ENCODE measurements at regions not wholly inside any gene's neighbourhood (a gene's known extent, or its start where the extent isn't known, plus 50 kb on each side); places are given as distances from the start of the nearest gene placed in this dataset.

DNA sequence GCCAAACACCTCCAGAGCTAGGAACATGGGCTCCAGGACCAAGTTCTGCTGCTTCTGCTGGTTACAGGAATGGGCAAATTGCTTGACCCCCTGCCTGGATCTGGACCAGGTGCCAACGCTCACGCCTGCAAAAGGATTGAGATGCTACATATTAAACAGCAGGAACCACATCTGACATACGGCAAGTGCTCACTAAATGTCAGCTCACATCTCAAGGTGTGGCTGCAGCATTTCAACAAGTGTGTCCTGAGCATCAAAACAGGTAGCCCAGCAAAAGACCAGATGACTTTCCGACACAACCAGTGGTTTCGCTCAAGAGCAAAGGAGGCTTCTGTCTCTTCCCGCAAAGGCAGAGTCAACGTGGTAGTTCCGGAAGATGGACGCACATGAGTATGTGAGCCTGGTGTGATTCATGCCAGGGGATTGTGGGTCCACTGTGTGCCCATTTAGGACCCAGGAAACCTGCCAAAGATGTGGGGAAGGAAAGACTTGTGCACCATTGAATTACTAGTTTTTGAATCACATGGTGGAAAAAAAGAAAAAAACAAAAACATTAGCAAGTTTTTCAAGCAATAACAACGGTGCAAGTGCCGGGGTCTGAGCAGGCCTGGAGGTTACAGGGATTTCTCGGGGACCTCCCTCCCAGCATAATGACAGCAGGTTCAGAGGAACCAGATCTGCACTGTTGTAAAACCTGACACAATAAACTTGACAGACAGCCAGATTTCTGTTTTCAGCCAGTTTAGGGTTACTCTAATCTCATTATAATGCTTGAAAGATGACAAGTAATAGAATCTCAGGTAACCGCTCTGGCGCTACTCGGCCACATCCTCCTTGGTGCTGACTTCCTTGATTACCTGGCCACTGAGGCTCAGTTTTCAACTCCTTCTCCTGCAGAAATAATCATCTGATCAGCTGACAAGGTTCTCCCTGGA is 77.9 kb downstream of the SOX1 start:
- H3K4me2 ChIP-seq (ENCODE audit: insufficient read depth in 1 of 2, low read depth in 2 of 2, low read length in 2 of 2) = no peak overlapping the region

More for the DNA sequence above, 77.9 kb downstream of the SOX1 start:
- H3K4me1 ChIP-seq (replicated peaks in 1 of 4; ENCODE audit: control insufficient read depth in 3 of 4, insufficient read depth in 4 of 4, low read length in 3 of 4) = no peaks in the 10 kb centered on the region
- no peaks in the 10 kb centered on the region for H3K23me2 ChIP-seq (ENCODE audit: low read depth, low read length)
- no peak overlapping the region for H3K14ac ChIP-seq (ENCODE audit: insufficient read length)
- no peak overlapping the region for H2BK15ac ChIP-seq (ENCODE audit: low read length)
- H3K79me2 ChIP-seq (ENCODE audit: control insufficient read depth in 1 of 2, insufficient read depth in 2 of 2, low read length in 2 of 2) = no peaks in the 10 kb centered on the region
- H2BK5ac ChIP-seq (ENCODE audit: low read depth, low read length) = no peak overlapping the region
- H3K23ac ChIP-seq (ENCODE audit: insufficient read length) = no peak overlapping the region
- no peaks in the 10 kb centered on the region for H3K9me3 ChIP-seq (ENCODE audit: insufficient read depth in 2 of 2, low read depth in 1 of 2, low read length in 1 of 2)
- no peak overlapping the region for H4K5ac ChIP-seq (ENCODE audit: insufficient read length, low read depth, low read length)
- H3K4me3 ChIP-seq (ENCODE audit: extremely low read depth in 1 of 4, insufficient read depth in 2 of 4, low read depth in 3 of 4, low read length in 4 of 4) = no peak overlapping the region
- no peak overlapping the region for H2BK20ac ChIP-seq (ENCODE audit: low read length)
- H3K36me3 ChIP-seq (ENCODE audit: control insufficient read depth in 2 of 4, insufficient read depth in 4 of 4, low read length in 3 of 4) = no peaks in the 10 kb centered on the region
- DNase-seq (ENCODE audit: low read depth in 1 of 2, low spot score in 2 of 2) (no peak), FAIRE-seq (no peak)
- POLR2A ChIA-PET (ENCODE audit: partially characterized antibody) = no interaction called here
- no peak overlapping the region for H4K8ac ChIP-seq (ENCODE audit: extremely low read depth, insufficient read depth, low read length)
- H3K56ac ChIP-seq (replicated peaks; ENCODE audit: insufficient read length, low read depth, low read length) = no peak overlapping the region
- no peaks in the 10 kb centered on the region for H4K20me1 ChIP-seq (replicated peaks in 1 of 2; ENCODE audit: control insufficient read depth in 1 of 2, insufficient read depth in 2 of 2, low read length in 2 of 2)
- H3K79me1 ChIP-seq (ENCODE audit: low read depth, low read length) = no peaks in the 10 kb centered on the region
- H3K27ac ChIP-seq (ENCODE audit: low read depth, low read length) = no peak overlapping the region
- H2BK120ac ChIP-seq (replicated peaks; ENCODE audit: low read depth, low read length) = no peak overlapping the region
- no peak overlapping the region for H3K9ac ChIP-seq (replicated peaks in 1 of 4; ENCODE audit: extremely low read depth in 1 of 4, low read depth in 3 of 4, low read length in 3 of 4)
- TF ChIP-seq CHD2 (IDR thresholded peaks at IDR 0.05; ENCODE audit: low read length) (no peak), EZH2 (IDR thresholded peaks at IDR 0.05; ENCODE audit: low read depth, low read length, severe bottlenecking) (no peak), SIX5 (IDR thresholded peaks at IDR 0.05; ENCODE audit: low read depth, low read length) (no peak), PHF8 (conservative IDR thresholded peaks at IDR 0.05; ENCODE audit: low read depth, low read length) (no peak), EGR1 (IDR thresholded peaks at IDR 0.05; ENCODE audit: borderline replicate concordance, low read depth, low read length) (no peak), HDAC2 (IDR thresholded peaks at IDR 0.05; ENCODE audit: borderline replicate concordance in 1 of 2, low read depth in 2 of 2, low read length in 2 of 2) (no peak), ZNF274 (IDR thresholded peaks at IDR 0.05; ENCODE audit: borderline replicate concordance, extremely low read depth, low read length) (no peak)
- TF ChIP-seq, protein P1, sequence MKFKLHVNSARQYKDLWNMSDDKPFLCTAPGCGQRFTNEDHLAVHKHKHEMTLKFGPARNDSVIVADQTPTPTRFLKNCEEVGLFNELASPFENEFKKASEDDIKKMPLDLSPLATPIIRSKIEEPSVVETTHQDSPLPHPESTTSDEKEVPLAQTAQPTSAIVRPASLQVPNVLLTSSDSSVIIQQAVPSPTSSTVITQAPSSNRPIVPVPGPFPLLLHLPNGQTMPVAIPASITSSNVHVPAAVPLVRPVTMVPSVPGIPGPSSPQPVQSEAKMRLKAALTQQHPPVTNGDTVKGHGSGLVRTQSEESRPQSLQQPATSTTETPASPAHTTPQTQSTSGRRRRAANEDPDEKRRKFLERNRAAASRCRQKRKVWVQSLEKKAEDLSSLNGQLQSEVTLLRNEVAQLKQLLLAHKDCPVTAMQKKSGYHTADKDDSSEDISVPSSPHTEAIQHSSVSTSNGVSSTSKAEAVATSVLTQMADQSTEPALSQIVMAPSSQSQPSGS (IDR thresholded peaks at IDR 0.05; ENCODE audit: low read length) = no peak
- TF ChIP-seq, protein P2, sequence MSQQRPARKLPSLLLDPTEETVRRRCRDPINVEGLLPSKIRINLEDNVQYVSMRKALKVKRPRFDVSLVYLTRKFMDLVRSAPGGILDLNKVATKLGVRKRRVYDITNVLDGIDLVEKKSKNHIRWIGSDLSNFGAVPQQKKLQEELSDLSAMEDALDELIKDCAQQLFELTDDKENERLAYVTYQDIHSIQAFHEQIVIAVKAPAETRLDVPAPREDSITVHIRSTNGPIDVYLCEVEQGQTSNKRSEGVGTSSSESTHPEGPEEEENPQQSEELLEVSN (IDR thresholded peaks at IDR 0.05) = no peak
- H4K91ac ChIP-seq (replicated peaks; ENCODE audit: insufficient read length, low read length) = no peak overlapping the region
- H3K27me3 ChIP-seq (replicated peaks in 1 of 4; ENCODE audit: control insufficient read depth in 3 of 4, extremely low read depth in 1 of 4, insufficient read depth in 3 of 4, low read length in 3 of 4) = no peaks in the 10 kb centered on the region
- H3K18ac ChIP-seq (ENCODE audit: extremely low read depth, low read length) = no peak overlapping the region
- H2BK12ac ChIP-seq (ENCODE audit: low read depth, low read length) = no peak overlapping the region
- H3K4ac ChIP-seq (replicated peaks; ENCODE audit: insufficient read length, low read depth, low read length) = no peak overlapping the region
- no peak overlapping the region for H2AFZ ChIP-seq (ENCODE audit: low read length)
- no peak overlapping the region for H2AK5ac ChIP-seq (ENCODE audit: low read depth, low read length)
- CTCF ChIA-PET (ENCODE audit: partially characterized antibody) = no interaction called here
- 86% methylated on average over 15 of the region's 15 CpGs; no CpG with 5 or more reads in 1 of the 2 experiments for WGBS, 2 experiments (ENCODE audit: extremely low coverage in 1 of 2, insufficient coverage in 1 of 2, insufficient read length in 1 of 2, insufficient replicate concordance in 2 of 2, low coverage in 1 of 2, low lambda C conversion rate in 2 of 2, missing lambda C conversion rate in 1 of 2)
